Activated CD8-positive, alpha-beta memory T cell treated with anti-CD3 and anti-CD28 coated beads, Interleukin-2, amount 10 ng/mL, durations not matched to agents 7 days and 5 days (primary cell): ENCODE measurements at regions not wholly inside any gene's neighbourhood (a gene's known extent, or its start where the extent isn't known, plus 50 kb on each side); places are given as distances from the start of the nearest gene placed in this dataset.

Experiments
- ATAC-seq: fragments of 150-1000 bp; cut with Tn5 transposase; one replicate; pipeline ENCODE4 v1.10.0; 2021; ENCODE audit warnings: moderate library complexity
- CTCF ChIA-PET: fragments of 350-600 bp; sonication (Branson Sonifier 250); formaldehyde crosslinking; loops from one replicate; lab custom pipeline; 2021; ENCODE audit warnings: antibody characterized with exemption; lab: Charles Lee
- DNase-seq: peaks from one replicate; pipeline ENCODE4 v3.0.0-alpha.2; 2020
- H3K27ac Mint-ChIP-seq: one replicate; pipeline ENCODE4 v1.8.0; 2021; ENCODE audit warnings: mild to moderate bottlenecking, mixed read lengths
- H3K27me3 Mint-ChIP-seq: one replicate; pipeline ENCODE4 v1.8.0; 2021; ENCODE audit warnings: mixed read lengths
- H3K36me3 Mint-ChIP-seq: one replicate; pipeline ENCODE4 v1.8.0; 2021; ENCODE audit warnings: mild to moderate bottlenecking, mixed read lengths
- H3K4me1 Mint-ChIP-seq: one replicate; pipeline ENCODE4 v1.8.0; 2021; ENCODE audit warnings: mixed read lengths
- H3K4me3 Mint-ChIP-seq: one replicate; pipeline ENCODE4 v1.8.0; 2021; ENCODE audit warnings: mild to moderate bottlenecking, moderate library complexity, mixed read lengths
- H3K9me3 Mint-ChIP-seq: one replicate; pipeline ENCODE4 v1.8.0; 2022; ENCODE audit warnings: low read depth, mixed read lengths

DNA sequence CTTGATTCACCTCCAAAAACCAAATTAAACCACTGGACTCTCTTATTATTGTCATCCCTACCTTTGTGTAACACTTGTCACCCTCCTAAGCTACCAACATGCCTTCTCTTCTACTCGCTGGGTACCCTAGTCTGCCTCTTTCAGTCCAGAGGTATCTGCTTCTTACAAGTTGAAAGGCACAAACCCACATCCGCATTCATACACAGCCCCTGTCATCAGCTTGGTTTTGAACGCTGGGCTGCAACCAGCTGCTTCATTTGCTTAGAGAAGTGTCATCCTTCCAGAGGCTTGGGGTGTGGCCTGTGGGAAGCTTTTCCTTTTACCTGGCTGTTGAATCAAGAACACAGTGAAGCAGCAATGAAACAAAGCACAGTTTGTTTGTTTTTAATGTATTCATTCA, 138.8 kb upstream of the WWC1 start:
- Mint-ChIP-seq H3K36me3 (no peaks in the 10 kb centered on the region), H3K27ac (no peak overlapping the region), H3K9me3 (no peaks in the 10 kb centered on the region), H3K4me1 (no peaks in the 10 kb centered on the region), H3K27me3 (no peaks in the 10 kb centered on the region), H3K4me3 (no peak overlapping the region)
- ATAC-seq (no peak), DNase-seq (no peak)
- CTCF ChIA-PET: no interaction called here

DNA sequence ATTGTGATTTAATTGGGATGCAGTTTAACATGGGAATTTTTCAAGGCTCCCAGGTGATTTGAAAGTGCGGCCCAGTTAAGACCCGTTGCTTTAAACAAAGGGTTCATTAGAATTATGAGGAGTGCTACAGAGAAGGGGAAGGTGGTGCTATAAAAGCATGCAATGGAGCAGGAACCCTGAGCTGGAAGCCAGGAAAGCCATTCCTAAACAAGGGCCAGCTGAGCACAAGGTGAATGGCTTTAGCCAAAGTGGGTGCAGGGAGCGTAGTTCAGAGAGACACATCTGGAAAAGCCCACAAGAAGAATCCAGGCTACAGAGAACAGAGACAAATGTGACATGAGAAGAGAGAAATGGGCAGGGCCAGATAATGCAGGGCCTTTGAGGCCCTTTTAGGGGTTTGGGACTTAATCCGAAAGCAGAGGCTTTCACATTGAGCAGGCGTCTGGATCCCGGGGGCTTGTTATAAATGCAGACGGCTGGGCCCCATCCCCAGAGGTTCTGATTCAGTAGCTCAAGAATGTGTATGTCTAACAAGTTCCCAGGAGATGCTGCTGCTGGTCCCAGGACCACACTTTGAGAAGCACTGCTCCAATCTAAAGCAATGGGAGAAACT, 138.1 kb upstream of the WWC1 start:
- H3K36me3 Mint-ChIP-seq: no peaks in the 10 kb centered on the region
- DNase-seq (no peak), ATAC-seq (no peak)
- H3K27me3 Mint-ChIP-seq: no peaks in the 10 kb centered on the region
- no peak overlapping the region for H3K4me3 Mint-ChIP-seq
- no peak overlapping the region for H3K27ac Mint-ChIP-seq
- no peaks in the 10 kb centered on the region for H3K4me1 Mint-ChIP-seq
- CTCF ChIA-PET: no interaction called here
- no peaks in the 10 kb centered on the region for H3K9me3 Mint-ChIP-seq

DNA sequence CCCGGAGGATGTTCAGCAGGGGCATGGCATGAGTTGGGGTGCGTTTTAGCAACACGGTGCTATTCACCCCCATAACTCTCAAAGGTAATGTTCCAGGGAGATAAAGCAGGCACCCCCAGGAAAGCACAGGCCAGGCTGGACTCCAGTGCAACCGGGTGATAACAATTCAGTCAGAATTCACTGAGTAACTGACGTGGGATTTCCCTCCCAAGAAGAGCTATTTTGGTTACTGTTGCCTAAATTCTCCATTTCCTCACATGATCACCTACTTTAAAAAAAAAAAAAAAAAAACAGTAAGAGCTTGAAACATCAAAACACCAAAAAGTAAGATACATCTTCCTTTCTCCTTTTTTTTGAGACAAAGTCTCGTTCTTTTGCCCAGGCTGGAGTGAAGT, 137.6 kb upstream of the WWC1 start:
- H3K4me3 Mint-ChIP-seq: no peak overlapping the region
- ATAC-seq (no peak), DNase-seq (no peak)
- CTCF ChIA-PET: interaction anchor here (0.8 kb wide), 1 partner anchor 66 kb away, joined by 4 read pairs; no protein-coding TSS in a partner anchor
- H3K9me3 Mint-ChIP-seq: no peaks in the 10 kb centered on the region
- no peak overlapping the region for H3K27ac Mint-ChIP-seq
- H3K4me1 Mint-ChIP-seq: no peaks in the 10 kb centered on the region
- no peaks in the 10 kb centered on the region for H3K36me3 Mint-ChIP-seq
- H3K27me3 Mint-ChIP-seq: no peaks in the 10 kb centered on the region

DNA sequence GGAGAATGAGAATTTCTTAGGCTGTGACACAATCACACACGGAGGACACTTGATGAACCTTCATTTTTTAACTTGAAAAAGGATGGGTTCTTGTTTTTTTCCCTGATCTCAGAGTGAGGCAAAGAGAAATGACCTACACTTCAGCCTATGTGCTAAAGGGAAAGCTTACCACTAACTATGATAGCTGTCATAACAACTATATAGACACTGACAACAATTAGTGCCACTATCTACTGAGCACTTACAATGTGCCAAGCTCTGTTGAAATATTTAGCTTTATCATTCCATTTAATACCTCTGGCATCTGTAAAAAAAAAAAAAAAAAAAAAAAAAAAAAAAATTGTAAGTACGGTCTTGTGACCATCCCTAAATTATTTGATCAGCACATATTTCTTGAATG, 135.9 kb upstream of the WWC1 start:
- H3K4me3 Mint-ChIP-seq: no peak overlapping the region
- CTCF ChIA-PET: no interaction called here
- H3K9me3 Mint-ChIP-seq: no peaks in the 10 kb centered on the region
- H3K36me3 Mint-ChIP-seq: no peaks in the 10 kb centered on the region
- ATAC-seq: no peak
- no peak overlapping the region for H3K27ac Mint-ChIP-seq
- no peaks in the 10 kb centered on the region for H3K27me3 Mint-ChIP-seq
- no peak for DNase-seq
- H3K4me1 Mint-ChIP-seq: no peaks in the 10 kb centered on the region

DNA sequence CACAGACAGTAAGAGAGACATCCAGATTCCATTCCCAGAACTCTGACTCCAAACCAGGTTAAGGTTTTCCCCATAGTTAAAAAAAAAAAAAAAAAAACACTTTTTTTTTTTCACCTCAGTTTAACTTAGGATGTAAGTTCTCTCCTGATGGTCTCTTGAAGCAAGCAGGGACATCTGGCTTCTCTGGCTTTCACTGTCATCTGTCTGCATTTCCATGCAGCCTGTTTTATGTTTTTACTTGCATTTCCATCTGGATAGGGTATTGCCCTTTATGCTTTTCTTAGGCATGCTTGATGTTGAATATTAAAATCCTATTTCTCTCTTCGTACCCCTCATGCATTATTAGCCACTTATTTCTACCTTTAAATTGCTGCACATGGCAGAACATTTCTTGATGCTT, 135.3 kb upstream of the WWC1 start:
- Mint-ChIP-seq H3K9me3 (no peaks in the 10 kb centered on the region), H3K4me1 (no peaks in the 10 kb centered on the region), H3K4me3 (no peak overlapping the region), H3K27ac (no peak overlapping the region), H3K36me3 (no peaks in the 10 kb centered on the region), H3K27me3 (no peaks in the 10 kb centered on the region)
- DNase-seq (no peak), ATAC-seq (no peak)
- CTCF ChIA-PET: interaction anchor here (1.1 kb wide), 1 partner anchor 64 kb away, joined by 3 read pairs; no protein-coding TSS in a partner anchor

DNA sequence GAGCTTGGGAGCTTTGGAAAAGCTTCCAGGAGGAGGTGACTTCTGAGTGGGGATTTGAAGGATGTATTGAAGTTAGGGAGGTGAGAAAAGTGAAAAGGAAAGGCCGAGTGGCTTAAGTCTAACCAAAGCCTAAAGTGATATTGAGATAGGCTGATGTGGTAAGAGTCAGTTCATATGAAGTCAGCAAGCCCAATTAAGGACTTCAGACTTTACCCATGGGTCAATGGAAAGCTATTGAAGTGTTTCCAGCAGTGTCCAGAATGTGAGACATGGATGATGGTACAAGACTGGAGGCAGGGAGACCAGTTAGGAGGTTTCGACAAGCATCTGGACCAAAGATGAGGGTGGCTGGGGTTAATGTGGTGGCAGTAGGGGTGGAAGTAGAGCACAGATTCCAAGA, 134.3 kb upstream of the WWC1 start:
- no peak for ATAC-seq
- H3K4me3 Mint-ChIP-seq: no peak overlapping the region
- no peaks in the 10 kb centered on the region for H3K27me3 Mint-ChIP-seq
- DNase-seq: no peak
- H3K9me3 Mint-ChIP-seq: no peaks in the 10 kb centered on the region
- H3K36me3 Mint-ChIP-seq: no peaks in the 10 kb centered on the region
- CTCF ChIA-PET: interaction anchor here (1.1 kb wide), 1 partner anchor 63 kb away, joined by 3 read pairs; no protein-coding TSS in a partner anchor
- no peaks in the 10 kb centered on the region for H3K4me1 Mint-ChIP-seq
- no peak overlapping the region for H3K27ac Mint-ChIP-seq

DNA sequence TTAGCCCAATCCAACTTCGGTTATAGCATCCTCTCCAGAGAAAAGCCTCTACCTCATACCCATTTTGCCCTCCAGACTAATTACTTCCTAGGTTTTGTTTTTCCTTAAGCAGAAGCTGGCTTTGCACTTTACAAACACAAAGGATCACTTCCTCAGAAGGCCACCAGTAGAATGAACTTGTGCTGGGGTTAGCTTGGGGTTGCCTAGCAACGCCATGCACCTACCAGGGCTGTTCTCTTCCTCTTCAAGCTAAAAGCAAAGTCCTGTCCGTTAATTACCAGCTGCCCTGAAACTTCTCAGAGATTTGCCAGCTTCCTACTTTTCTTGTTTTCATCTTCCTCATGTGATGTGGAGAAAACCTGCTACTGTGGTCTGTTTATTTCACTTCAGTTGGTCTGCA, 132.0 kb upstream of the WWC1 start:
- no peak overlapping the region for H3K4me3 Mint-ChIP-seq
- no peak for DNase-seq
- no peak for ATAC-seq
- H3K4me1 Mint-ChIP-seq: no peaks in the 10 kb centered on the region
- no peaks in the 10 kb centered on the region for H3K9me3 Mint-ChIP-seq
- H3K27ac Mint-ChIP-seq: no peak overlapping the region
- no peaks in the 10 kb centered on the region for H3K36me3 Mint-ChIP-seq
- no peaks in the 10 kb centered on the region for H3K27me3 Mint-ChIP-seq
- CTCF ChIA-PET: interaction anchor here (0.6 kb wide), 1 partner anchor 9 kb away, joined by 3 read pairs; no protein-coding TSS in a partner anchor

DNA sequence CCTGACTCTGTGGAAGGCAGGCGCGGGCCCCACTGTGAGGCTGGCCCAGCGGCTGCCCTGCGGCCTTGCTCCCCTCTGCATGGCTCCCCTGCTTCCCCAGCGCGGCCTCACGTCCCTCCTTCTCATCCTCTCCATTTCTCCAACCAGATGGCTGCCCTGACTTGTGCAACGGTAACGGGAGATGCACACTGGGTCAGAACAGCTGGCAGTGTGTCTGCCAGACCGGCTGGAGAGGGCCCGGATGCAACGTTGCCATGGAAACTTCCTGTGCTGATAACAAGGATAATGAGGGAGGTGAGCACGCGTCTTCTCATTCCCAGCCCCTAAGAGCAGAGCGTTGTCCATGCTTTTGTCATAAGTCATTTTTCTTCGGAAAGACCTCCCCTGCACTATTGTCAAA, 129.0 kb upstream of the WWC1 start:
- Mint-ChIP-seq H3K36me3 (no peaks in the 10 kb centered on the region), H3K9me3 (no peaks in the 10 kb centered on the region), H3K4me3 (no peak overlapping the region), H3K27me3 (peaks cover 8% of the 10 kb centered on the region), H3K27ac (no peak overlapping the region), H3K4me1 (no peaks in the 10 kb centered on the region)
- no peak for DNase-seq
- CTCF ChIA-PET: no interaction called here
- ATAC-seq: no peak

DNA sequence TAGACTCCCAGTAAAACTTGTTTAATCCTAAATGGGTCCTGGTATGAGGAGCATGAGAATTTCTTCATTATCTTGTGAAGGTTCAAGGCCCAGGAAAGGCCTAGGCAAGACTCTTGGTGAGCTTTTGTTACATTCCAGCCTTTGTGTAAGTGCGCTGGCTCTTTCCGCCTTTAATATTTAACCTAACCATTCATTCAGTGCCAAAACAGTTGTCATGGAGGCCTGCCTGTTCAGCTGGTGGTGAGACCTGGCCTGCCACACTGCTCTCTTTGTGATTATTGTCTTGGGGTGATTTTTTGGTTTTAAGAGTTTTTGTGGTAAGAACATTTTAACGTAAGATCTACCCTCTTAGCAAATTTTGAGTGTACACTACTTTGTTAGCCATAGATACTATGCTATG, 127.5 kb upstream of the WWC1 start:
- CTCF ChIA-PET: no interaction called here
- DNase-seq (no peak), ATAC-seq (no peak)
- H3K27me3 Mint-ChIP-seq: peaks cover 8% of the 10 kb centered on the region
- no peaks in the 10 kb centered on the region for H3K36me3 Mint-ChIP-seq
- H3K4me3 Mint-ChIP-seq: no peak overlapping the region
- no peaks in the 10 kb centered on the region for H3K9me3 Mint-ChIP-seq
- no peaks in the 10 kb centered on the region for H3K4me1 Mint-ChIP-seq
- no peak overlapping the region for H3K27ac Mint-ChIP-seq

DNA sequence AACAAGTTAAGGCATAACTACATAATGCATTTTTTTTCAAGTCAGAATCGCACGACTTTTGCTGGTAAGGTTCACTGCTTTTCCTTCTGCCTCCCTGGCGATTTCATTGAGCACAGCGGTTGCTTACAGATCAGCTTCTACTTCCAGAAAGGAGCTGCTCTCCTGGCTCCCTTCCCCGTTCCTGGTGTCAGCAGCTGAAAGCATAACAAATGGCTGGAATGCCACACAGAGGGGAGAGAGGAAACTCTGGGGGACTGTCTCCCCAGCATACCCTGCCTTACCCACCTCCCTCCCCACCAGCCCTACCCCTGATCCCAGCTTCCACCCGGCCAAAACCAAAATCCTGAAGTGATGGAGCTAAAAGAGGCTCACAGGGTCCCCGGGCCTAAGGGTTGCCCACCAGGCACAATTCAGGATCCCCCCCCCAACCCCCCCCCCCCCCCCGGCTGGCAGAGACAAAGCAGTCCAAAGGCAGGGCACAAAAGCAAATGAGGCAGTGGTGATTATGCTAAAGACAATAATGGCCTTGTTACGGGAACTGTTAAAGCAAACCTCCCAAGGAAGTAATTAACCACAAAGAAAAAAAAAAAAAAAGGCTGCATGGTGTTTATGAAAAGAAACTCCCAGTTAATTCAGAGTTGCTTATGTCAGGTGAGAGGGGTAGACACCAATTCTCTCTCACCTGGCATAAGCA, 126.1 kb upstream of the WWC1 start:
- no peak for DNase-seq
- ATAC-seq: no peak
- Mint-ChIP-seq H3K9me3 (no peaks in the 10 kb centered on the region), H3K36me3 (no peaks in the 10 kb centered on the region), H3K4me1 (no peaks in the 10 kb centered on the region), H3K27ac (no peak overlapping the region), H3K4me3 (no peak overlapping the region), H3K27me3 (peaks cover 8% of the 10 kb centered on the region)
- CTCF ChIA-PET: no interaction called here

DNA sequence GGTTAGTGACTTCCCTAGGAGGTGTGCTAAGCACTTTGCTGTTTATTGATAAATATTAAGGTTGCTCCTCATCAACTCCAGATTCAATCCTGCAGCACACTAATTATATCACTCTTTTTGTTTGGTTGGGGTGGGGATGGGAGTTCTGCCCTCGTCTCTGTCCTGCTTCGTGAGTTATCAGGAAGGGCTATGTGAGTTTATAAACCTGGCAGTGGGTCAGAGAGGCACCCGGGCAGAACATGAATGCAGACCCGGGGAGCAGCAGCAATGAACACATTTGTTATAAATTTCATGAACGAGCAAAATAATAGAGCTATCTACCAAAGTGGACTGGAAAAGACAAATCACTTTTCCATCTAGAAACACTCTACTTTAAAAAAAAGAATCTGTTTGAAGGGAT, 125.5 kb upstream of the WWC1 start:
- Mint-ChIP-seq H3K27ac (no peak overlapping the region), H3K27me3 (peaks cover 8% of the 10 kb centered on the region), H3K9me3 (no peaks in the 10 kb centered on the region), H3K4me3 (no peak overlapping the region), H3K4me1 (no peaks in the 10 kb centered on the region), H3K36me3 (no peaks in the 10 kb centered on the region)
- CTCF ChIA-PET: no interaction called here
- ATAC-seq: no peak
- DNase-seq: no peak

DNA sequence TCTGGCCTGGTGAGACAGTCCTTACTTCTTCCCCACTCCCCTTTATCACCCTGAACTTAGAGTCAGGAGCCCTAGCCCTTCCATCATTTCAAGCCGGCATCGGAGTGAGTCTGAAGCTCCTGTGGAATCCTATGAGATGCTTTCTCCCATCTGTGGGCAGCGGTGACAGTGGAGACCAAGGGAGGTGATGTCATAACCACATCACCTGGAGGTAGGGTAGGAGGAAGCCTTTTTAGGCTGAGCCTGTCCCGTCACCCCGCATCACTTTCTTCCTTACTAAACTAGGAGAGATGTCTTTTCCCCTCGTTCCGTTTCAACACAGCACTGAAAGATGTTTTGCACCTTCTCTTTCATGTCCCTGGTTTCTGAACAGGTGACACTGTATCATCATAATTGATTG, 124.1 kb upstream of the WWC1 start:
- DNase-seq (no peak), ATAC-seq (no peak)
- CTCF ChIA-PET: no interaction called here
- H3K9me3 Mint-ChIP-seq: no peaks in the 10 kb centered on the region
- peaks cover 8% of the 10 kb centered on the region for H3K27me3 Mint-ChIP-seq
- H3K36me3 Mint-ChIP-seq: no peaks in the 10 kb centered on the region
- no peak overlapping the region for H3K4me3 Mint-ChIP-seq
- H3K27ac Mint-ChIP-seq: no peak overlapping the region
- no peaks in the 10 kb centered on the region for H3K4me1 Mint-ChIP-seq

DNA sequence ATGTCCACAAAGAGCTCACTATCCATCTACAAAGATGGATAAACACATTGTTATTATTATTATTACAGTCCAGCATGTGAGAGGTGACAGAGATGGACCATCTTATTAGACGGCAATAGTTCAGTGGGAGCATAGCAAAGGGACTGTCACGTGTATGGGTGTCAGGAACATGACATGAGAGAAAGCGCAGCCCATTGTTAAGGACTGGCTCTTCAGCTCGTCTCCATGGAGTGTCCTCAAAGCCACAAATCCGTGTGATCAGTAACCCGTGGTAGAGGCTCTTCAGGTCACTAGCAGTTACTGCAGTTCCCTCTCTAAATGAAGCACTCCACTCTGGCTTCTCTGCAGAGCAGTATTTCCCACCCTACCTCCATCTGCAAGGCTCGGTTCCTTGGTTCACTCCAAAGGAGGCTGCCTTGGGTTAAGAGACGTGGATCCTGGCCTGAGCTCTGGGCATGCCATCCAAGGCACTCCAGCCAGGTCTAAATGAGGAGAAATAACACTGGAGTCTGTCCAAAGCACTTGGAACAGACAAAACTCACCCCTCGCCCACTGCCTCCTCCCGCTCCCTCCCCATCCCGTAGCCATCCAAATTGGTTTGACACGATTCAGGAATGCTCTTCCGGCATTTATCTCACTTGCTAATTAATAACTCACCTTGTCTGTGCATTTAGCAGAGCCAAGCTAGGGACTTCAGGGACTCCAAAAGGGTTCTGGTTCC, 122.3 kb upstream of the WWC1 start:
- CTCF ChIA-PET: interaction anchor here (0.8 kb wide), 1 partner anchor 196 kb away, joined by 3 read pairs; no protein-coding TSS in a partner anchor
- H3K9me3 Mint-ChIP-seq: no peaks in the 10 kb centered on the region
- no peak overlapping the region for H3K27ac Mint-ChIP-seq

DNA sequence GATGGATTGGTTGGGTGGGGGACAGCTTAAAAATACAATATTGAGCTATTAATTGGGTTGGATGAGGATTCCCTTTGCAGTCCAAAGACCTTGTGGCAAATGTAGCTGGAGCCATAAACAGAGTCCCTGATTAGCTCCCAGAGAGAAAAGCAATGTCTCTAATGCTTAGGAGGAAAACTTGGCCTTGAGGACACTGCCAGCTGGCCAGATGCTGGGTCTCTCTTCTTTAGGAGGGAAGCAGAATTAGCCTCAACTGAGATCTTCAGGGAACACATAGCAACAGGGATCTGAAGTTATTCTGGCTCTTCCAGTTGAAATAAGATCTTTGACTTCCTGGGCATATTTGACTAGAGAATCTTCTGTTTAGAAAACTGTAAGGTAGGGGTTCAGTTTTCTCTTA, 121.7 kb upstream of the WWC1 start:
- ATAC-seq (no peak), DNase-seq (no peak)
- Mint-ChIP-seq H3K36me3 (no peaks in the 10 kb centered on the region), H3K4me1 (no peaks in the 10 kb centered on the region), H3K27me3 (peaks cover 8% of the 10 kb centered on the region), H3K27ac (no peak overlapping the region), H3K4me3 (no peak overlapping the region), H3K9me3 (no peaks in the 10 kb centered on the region)
- CTCF ChIA-PET: no interaction called here

More for the DNA sequence above, 122.3 kb upstream of the WWC1 start:
- ATAC-seq (no peak), DNase-seq (no peak)
- Mint-ChIP-seq H3K36me3 (no peaks in the 10 kb centered on the region), H3K27me3 (peaks cover 8% of the 10 kb centered on the region), H3K4me1 (no peaks in the 10 kb centered on the region), H3K4me3 (no peak overlapping the region)
